HFFc6 (cell line): ENCODE measurements at regions not wholly inside any gene's neighbourhood (a gene's known extent, or its start where the extent isn't known, plus 50 kb on each side); places are given as distances from the start of the nearest gene placed in this dataset.

Experiments
- DNase-seq: peaks from one replicate; pipeline ENCODE4 v3.0.0-alpha.2; 2018
- H3K27ac Mint-ChIP-seq: 2 replicates; pipeline ENCODE4 v1.8.0; 2020; ENCODE audit warnings: mild to moderate bottlenecking, mixed read lengths
- H3K27me3 Mint-ChIP-seq: 2 replicates; pipeline ENCODE4 v1.8.0; 2021; ENCODE audit warnings: mild to moderate bottlenecking, moderate library complexity, mixed read lengths; ENCODE audit not compliant: insufficient read depth
- H3K36me3 Mint-ChIP-seq: 2 replicates; pipeline ENCODE4 v1.8.0; 2021; ENCODE audit warnings: low read depth, mixed read lengths
- H3K4me1 Mint-ChIP-seq: 2 replicates; pipeline ENCODE4 v1.8.0; 2020; ENCODE audit warnings: low read depth, mixed read lengths
- H3K4me3 Mint-ChIP-seq: 2 replicates; pipeline ENCODE4 v1.8.0; 2020; ENCODE audit warnings: mild to moderate bottlenecking, moderate library complexity, mixed read lengths
- H3K9me3 Mint-ChIP-seq: 2 replicates; pipeline ENCODE4 v1.8.0; 2020; ENCODE audit warnings: mild to moderate bottlenecking, mixed read lengths
- TF ChIP-seq, protein P1 (sequence below): fragments of 200-600 bp; sonication (generic); IDR thresholded peaks from 2 replicates; pipeline ENCODE4 v1.5.0; 2021; ENCODE audit warnings: antibody characterized with exemption, mild to moderate bottlenecking

- H3K27me3 Mint-ChIP-seq, result no peaks in the 10 kb centered on the region; the same call in 1 of the 2 replicates
- H3K9me3 Mint-ChIP-seq, result peaks cover 25% of the 10 kb centered on the region; the same call in 1 of the 2 replicates
- H3K27ac Mint-ChIP-seq, result no peak overlapping the region
- H3K4me3 Mint-ChIP-seq, result no peak overlapping the region
- DNase-seq, result no peak
- TF ChIP-seq, protein P1, sequence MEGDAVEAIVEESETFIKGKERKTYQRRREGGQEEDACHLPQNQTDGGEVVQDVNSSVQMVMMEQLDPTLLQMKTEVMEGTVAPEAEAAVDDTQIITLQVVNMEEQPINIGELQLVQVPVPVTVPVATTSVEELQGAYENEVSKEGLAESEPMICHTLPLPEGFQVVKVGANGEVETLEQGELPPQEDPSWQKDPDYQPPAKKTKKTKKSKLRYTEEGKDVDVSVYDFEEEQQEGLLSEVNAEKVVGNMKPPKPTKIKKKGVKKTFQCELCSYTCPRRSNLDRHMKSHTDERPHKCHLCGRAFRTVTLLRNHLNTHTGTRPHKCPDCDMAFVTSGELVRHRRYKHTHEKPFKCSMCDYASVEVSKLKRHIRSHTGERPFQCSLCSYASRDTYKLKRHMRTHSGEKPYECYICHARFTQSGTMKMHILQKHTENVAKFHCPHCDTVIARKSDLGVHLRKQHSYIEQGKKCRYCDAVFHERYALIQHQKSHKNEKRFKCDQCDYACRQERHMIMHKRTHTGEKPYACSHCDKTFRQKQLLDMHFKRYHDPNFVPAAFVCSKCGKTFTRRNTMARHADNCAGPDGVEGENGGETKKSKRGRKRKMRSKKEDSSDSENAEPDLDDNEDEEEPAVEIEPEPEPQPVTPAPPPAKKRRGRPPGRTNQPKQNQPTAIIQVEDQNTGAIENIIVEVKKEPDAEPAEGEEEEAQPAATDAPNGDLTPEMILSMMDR, result no peak
- no peaks in the 10 kb centered on the region for H3K36me3 Mint-ChIP-seq
- no peaks in the 10 kb centered on the region for H3K4me1 Mint-ChIP-seq
Measured at GRCh38 chr3:80754969-80755368, 987.2 kb upstream of the ROBO1 start.

DNA sequence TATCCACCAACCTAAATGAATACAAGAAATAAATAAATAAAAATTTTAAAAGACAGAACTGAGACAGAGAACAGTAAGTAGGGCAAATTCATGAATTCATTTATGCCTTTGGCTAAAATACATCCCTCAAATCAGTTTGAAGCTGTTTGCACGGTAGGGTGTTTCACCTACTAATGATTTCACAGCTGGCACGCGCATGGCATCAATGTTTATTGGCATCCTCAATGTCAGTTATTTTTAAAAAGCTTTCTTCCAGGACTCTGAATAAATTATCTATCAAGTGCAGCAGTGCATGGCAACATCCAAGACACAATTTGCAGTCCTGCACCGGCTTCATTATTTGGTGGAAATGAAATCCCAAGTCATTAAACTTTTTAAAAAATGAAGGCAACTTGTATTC lies 985.2 kb upstream of the ROBO1 start:
- Mint-ChIP-seq H3K27me3 (no peaks in the 10 kb centered on the region), H3K4me3 (no peak overlapping the region), H3K27ac (no peak overlapping the region), H3K9me3 (peaks cover 22% of the 10 kb centered on the region; the same call in 1 of the 2 replicates), H3K36me3 (no peaks in the 10 kb centered on the region), H3K4me1 (no peaks in the 10 kb centered on the region)
- DNase-seq, result no peak
- TF ChIP-seq, protein P1, result no peak

- Mint-ChIP-seq H3K27ac (no peak overlapping the region), H3K4me1 (no peaks in the 10 kb centered on the region), H3K9me3 (peaks cover 18% of the 10 kb centered on the region; the same call in 1 of the 2 replicates), H3K36me3 (no peaks in the 10 kb centered on the region), H3K27me3 (no peaks in the 10 kb centered on the region), H3K4me3 (no peak overlapping the region)
- TF ChIP-seq, protein P1, result no peak
- no peak for DNase-seq
Measured at GRCh38 chr3:80750637-80751036, 982.8 kb upstream of the ROBO1 start.

DNA sequence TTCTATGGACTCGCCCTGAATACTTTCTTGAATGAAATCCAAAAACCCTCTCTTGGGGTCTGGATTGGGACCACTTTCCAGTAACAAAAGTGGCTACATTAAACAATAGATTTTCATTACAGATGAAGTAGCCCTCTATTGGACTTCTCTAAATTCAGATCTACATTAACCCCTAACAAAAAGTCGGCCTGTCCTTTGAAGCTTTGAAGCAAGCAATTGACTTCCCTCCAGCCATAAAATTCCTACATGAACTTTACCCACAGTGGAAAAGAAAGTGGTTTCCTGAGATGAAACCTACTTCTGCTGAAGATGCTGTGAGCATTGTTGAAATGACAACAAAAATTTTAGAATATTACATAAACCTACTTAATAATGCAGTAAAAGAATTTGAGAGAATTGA lies 967.1 kb upstream of the ROBO1 start:
- Mint-ChIP-seq H3K4me1 (no peaks in the 10 kb centered on the region), H3K4me3 (no peak overlapping the region), H3K9me3 (peaks cover 51% of the 10 kb centered on the region), H3K27me3 (no peaks in the 10 kb centered on the region), H3K27ac (no peak overlapping the region), H3K36me3 (no peaks in the 10 kb centered on the region)
- TF ChIP-seq, protein P1, result no peak
- DNase-seq, result no peak

DNA sequence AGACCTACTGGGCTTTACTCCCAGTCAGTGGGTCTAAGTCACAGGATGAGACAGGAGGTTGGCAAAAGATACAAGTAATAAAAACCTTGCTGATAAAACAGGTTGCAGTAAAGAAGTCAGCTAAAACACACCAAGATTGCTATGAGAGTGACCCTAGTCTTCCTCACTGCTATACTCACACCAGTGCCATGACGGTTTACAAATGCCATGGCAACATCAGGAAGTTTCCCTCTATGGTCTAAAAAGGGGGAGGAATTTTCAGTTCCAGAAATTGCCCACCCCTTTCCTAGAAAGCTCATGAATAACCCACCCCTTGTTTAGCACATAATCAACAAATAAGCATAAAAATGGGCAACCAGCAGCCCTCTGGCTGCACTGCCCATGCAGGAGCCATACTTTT lies 966.7 kb upstream of the ROBO1 start:
- no peak overlapping the region for H3K27ac Mint-ChIP-seq
- H3K36me3 Mint-ChIP-seq, result no peaks in the 10 kb centered on the region
- no peak overlapping the region for H3K4me3 Mint-ChIP-seq
- H3K4me1 Mint-ChIP-seq, result no peaks in the 10 kb centered on the region
- no peaks in the 10 kb centered on the region for H3K27me3 Mint-ChIP-seq
- TF ChIP-seq, protein P1, result no peak
- peaks cover 47% of the 10 kb centered on the region for H3K9me3 Mint-ChIP-seq
- no peak for DNase-seq
